ENCODE measurements at regions not wholly inside any gene's neighbourhood (a gene's known extent, or its start where the extent isn't known, plus 50 kb on each side); places are given as distances from the start of the nearest gene placed in this dataset.
"Not testable (repeated sequence)": the region's sequence is repeated elsewhere in the genome, so short reads cannot be mapped to it uniquely, and the experiment has no call there.

- TF ChIP-seq, protein P1, sequence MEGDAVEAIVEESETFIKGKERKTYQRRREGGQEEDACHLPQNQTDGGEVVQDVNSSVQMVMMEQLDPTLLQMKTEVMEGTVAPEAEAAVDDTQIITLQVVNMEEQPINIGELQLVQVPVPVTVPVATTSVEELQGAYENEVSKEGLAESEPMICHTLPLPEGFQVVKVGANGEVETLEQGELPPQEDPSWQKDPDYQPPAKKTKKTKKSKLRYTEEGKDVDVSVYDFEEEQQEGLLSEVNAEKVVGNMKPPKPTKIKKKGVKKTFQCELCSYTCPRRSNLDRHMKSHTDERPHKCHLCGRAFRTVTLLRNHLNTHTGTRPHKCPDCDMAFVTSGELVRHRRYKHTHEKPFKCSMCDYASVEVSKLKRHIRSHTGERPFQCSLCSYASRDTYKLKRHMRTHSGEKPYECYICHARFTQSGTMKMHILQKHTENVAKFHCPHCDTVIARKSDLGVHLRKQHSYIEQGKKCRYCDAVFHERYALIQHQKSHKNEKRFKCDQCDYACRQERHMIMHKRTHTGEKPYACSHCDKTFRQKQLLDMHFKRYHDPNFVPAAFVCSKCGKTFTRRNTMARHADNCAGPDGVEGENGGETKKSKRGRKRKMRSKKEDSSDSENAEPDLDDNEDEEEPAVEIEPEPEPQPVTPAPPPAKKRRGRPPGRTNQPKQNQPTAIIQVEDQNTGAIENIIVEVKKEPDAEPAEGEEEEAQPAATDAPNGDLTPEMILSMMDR (IDR thresholded peaks at IDR 0.05; ENCODE audit: borderline replicate concordance, insufficient read depth, low read depth, low read length): no peak
- no peak overlapping the region for H3K4me3 ChIP-seq (ENCODE audit: low read depth, low read length)
Observed at GRCh38 chr10:61039868-61040267, 95.9 kb upstream of the RHOBTB1 start.

DNA sequence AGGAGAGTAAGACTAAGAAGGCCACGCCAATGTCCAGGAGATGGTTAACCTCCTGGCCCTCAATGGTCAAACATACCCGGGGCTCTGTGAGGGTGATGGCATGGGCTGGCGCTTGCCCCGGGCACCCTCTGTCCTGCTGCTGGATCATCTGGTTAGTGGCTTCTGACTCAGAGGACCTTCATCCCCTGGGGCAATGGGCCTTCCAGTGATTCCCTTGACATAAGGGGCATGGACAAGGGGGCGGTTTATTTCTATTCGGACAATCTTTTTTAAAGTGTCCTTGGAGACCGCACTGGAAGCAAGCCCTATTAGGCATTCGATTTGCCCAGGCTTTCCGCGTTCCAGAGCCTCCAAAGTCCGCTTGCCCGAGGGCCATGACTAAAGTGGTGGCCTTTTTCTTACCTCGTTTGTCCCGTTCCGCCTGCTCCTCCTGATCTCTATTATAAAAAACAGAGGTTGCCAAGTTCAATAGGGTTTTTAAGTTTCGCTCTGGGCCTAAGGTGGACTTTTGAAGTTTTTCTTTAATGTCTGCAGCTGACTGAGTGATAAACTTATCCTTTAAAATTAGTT lies 93.4 kb upstream of the RHOBTB1 start:
- not testable (repeated sequence) for H3K4me3 ChIP-seq (ENCODE audit: low read depth, low read length)

DNA sequence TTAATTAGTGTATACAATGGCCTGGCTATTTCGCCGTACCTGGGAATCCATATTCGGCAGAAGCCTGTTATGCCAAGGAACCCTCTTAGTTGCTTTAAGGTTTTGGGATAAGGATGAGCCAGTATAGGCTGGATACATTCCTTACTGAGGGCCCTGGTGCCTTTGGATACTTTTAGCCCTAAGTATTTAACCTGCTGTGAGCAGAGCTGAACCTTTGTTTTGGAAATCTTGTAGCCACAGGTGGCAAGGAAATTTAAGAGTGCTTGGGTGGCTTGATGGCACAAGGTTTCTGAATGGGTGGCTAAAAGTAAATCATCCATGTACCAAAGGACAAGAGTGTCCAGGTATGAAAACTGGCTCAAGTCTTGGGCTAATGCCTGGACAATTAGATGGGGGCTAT lies 92.2 kb upstream of the RHOBTB1 start:
- not testable (repeated sequence) for H3K4me3 ChIP-seq (ENCODE audit: low read depth, low read length)

DNA sequence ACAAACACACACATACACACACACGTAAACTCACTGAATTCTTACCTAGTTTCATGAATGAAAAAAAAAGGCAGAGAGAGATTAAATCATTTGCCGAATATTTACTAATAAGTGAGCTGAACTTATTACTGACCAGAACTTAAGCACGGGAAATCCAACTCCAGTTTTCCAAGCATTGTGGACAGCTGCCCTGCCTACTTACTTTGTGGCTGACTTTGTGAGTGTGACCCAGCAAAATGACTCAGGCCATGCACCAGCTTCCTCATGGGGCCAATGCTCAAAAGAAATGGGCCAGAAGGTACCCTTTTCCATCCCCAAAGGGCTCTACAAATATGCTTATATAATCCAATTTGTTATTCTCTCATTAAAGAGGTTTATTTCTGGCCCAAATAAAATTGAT lies 87.4 kb upstream of the RHOBTB1 start:
- H3K4me3 ChIP-seq (ENCODE audit: low read depth, low read length): no peak overlapping the region
- TF ChIP-seq, protein P1 (IDR thresholded peaks at IDR 0.05; ENCODE audit: borderline replicate concordance, insufficient read depth, low read depth, low read length): no peak

DNA sequence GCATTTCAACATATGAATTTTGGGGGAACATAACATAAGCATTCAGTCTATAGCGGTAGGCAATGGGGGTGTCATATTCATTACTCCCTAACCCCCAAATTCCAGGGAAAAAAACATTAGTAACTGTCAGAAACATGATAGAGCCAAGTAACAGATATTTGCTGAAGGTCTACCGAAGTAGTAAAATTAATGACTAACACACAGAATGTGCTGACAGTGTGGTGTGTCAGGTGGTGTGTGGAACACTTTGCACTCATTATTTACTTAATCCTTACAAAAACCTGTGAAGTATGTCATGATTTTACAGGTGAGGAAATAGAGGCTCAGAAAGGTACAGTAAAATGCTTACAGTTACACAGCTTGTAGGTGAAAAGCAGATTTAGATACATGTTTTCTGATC lies 85.4 kb upstream of the RHOBTB1 start:
- TF ChIP-seq, protein P1 (IDR thresholded peaks at IDR 0.05; ENCODE audit: borderline replicate concordance, insufficient read depth, low read depth, low read length): no peak
- no peak overlapping the region for H3K4me3 ChIP-seq (ENCODE audit: low read depth, low read length)

- TF ChIP-seq, protein P1 (IDR thresholded peaks at IDR 0.05; ENCODE audit: borderline replicate concordance, insufficient read depth, low read depth, low read length): no peak
- no peak overlapping the region for H3K4me3 ChIP-seq (ENCODE audit: low read depth, low read length)
Observed at GRCh38 chr10:61028861-61029361, 84.9 kb upstream of the RHOBTB1 start.

GRCh38 chr10:61024856-61025201 lies 80.8 kb upstream of the RHOBTB1 start:
- TF ChIP-seq, protein P1 (IDR thresholded peaks at IDR 0.05; ENCODE audit: borderline replicate concordance, insufficient read depth, low read depth, low read length): peak; percentile 52; the same call in 1 of the 2 replicates
- no peak overlapping the region for H3K4me3 ChIP-seq (ENCODE audit: low read depth, low read length)

DNA sequence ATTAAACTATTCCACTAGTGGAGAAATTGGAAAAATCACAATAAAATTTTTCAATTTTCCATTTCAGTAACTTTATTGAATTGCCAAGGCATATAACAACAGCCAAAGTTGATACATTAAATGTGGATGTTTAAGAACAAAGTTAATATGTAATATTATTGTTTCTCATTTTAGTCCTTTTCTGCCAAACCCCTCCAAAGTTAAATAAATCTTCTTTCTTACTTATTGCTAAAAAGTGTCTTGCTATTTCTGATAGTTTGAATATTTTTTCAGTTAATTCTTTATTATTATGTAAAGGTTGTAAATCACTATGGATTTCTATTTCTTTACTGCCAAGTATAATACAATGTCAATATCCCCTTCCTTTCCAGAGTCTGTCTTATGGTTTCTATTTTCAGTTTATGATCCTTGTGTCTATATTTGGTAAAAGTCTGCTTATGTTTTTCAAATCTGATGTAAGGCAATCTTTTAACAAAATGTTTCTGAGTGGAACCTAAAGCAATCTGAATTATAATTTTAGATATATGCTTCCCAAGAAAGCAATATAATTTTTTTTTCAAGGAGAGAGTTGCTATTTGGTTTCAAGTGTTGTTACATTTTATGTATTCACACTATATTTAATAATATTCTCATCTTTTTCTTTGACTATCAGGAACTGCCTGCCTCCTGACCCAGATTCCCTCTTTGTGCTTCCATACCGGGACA lies 80.3 kb upstream of the RHOBTB1 start:
- no peak overlapping the region for H3K4me3 ChIP-seq (ENCODE audit: low read depth, low read length)
- TF ChIP-seq, protein P1 (IDR thresholded peaks at IDR 0.05; ENCODE audit: borderline replicate concordance, insufficient read depth, low read depth, low read length): no peak

Measured in GM12875 (cell line).